Raji (cell line): ENCODE measurements at regions not wholly inside any gene's neighbourhood (a gene's known extent, or its start where the extent isn't known, plus 50 kb on each side); places are given as distances from the start of the nearest gene placed in this dataset.

ENCODE experiments used
- POLR2A ChIP-seq: IDR thresholded peaks from 2 replicates; pipeline ENCODE4 v1.6.1; 2011; ENCODE audit warnings: low read depth, low read length, control low read depth; ENCODE audit not compliant: insufficient read depth

GRCh38 chr20:53876470-53876869 lies 193.9 kb downstream of the BCAS1 start:
- no peak for TF ChIP-seq POLR2A

GRCh38 chr20:53875452-53875851 lies 194.9 kb downstream of the BCAS1 start:
- TF ChIP-seq POLR2A, result no peak

- TF ChIP-seq POLR2A, result no peak
These were observed 195.7 kb downstream of the BCAS1 start for GRCh38 chr20:53874706-53875105.

GRCh38 chr20:53874104-53874503 lies 196.3 kb downstream of the BCAS1 start:
- TF ChIP-seq POLR2A, result no peak

- no peak for TF ChIP-seq POLR2A
These were observed 197.2 kb downstream of the BCAS1 start for GRCh38 chr20:53873230-53873604.

- no peak for TF ChIP-seq POLR2A
These were observed 197.7 kb downstream of the BCAS1 start for GRCh38 chr20:53872561-53873229.

GRCh38 chr20:53872081-53872541 lies 198.3 kb downstream of the BCAS1 start:
- no peak for TF ChIP-seq POLR2A

- TF ChIP-seq POLR2A, result no peak
These were observed 198.9 kb downstream of the BCAS1 start for GRCh38 chr20:53871541-53871940.

- TF ChIP-seq POLR2A, result no peak
These were observed 199.7 kb downstream of the BCAS1 start for GRCh38 chr20:53870426-53871315.

- TF ChIP-seq POLR2A, result no peak
These were observed 200.7 kb downstream of the BCAS1 start for GRCh38 chr20:53869466-53870258.

- no peak for TF ChIP-seq POLR2A
These were observed 202.5 kb downstream of the BCAS1 start for GRCh38 chr20:53867741-53868351.

GRCh38 chr20:53866794-53867740 lies 203.3 kb downstream of the BCAS1 start:
- no peak for TF ChIP-seq POLR2A

- no peak for TF ChIP-seq POLR2A
These were observed 204.2 kb downstream of the BCAS1 start for GRCh38 chr20:53865901-53866793.
